ENCODE measurements at regions not wholly inside any gene's neighbourhood (a gene's known extent, or its start where the extent isn't known, plus 50 kb on each side); places are given as distances from the start of the nearest gene placed in this dataset.

DNA sequence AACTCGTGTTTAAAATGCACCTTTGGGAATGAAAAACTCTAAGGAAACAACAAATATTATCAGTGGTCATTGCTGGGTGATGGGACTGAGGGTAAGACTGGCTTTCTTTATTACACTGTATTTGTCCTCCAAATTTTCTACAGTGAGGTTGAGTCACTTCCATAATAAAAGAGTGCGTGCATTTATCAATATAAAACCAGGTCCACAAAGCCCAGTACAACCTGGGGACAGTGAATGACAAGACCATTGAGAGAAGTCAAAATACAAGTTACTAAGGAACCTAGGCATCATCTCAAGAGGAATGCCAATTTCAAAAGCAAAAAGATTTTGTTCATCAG lies 76.4 kb downstream of the MAGED4 start:
- Histone ChIP-seq H3K4me2 (ENCODE audit: low read depth, low read length, poor library complexity, severe bottlenecking) (peak overlapping the region; percentile 79), H3K4me1 (ENCODE audit: insufficient read depth, low read length, poor library complexity, severe bottlenecking) (peaks cover 5% of the 10 kb centered on the region), H4K20me1 (ENCODE audit: insufficient read depth, low read length, poor library complexity, severe bottlenecking) (no peaks in the 10 kb centered on the region), H3K36me3 (ENCODE audit: insufficient read depth, low read length) (no peaks in the 10 kb centered on the region), H3K4me3 (ENCODE audit: low read length, poor library complexity, severe bottlenecking) (peak overlapping the region; percentile 78), H3K9me2 (replicated peaks; ENCODE audit: low read depth, low read length) (no peaks in the 10 kb centered on the region), H3F3A (ENCODE audit: low read depth) (no peaks in the 10 kb centered on the region), H3K27me3 (ENCODE audit: insufficient read depth, low read length, poor library complexity, severe bottlenecking) (no peaks in the 10 kb centered on the region), H3K79me2 (ENCODE audit: insufficient read depth, low read length) (no peaks in the 10 kb centered on the region), H3K9ac (ENCODE audit: low read depth, low read length, poor library complexity, severe bottlenecking) (peak overlapping the region; percentile 63), H3K9me3 (ENCODE audit: insufficient read depth, low read depth, low read length) (no peaks in the 10 kb centered on the region), H2AFZ (ENCODE audit: low read length) (peak overlapping the region; percentile 94)
- no peak for TF ChIP-seq EZH2phosphoT487 (IDR thresholded peaks at IDR 0.05; ENCODE audit: borderline replicate concordance)
- TF ChIP-seq, protein P1, sequence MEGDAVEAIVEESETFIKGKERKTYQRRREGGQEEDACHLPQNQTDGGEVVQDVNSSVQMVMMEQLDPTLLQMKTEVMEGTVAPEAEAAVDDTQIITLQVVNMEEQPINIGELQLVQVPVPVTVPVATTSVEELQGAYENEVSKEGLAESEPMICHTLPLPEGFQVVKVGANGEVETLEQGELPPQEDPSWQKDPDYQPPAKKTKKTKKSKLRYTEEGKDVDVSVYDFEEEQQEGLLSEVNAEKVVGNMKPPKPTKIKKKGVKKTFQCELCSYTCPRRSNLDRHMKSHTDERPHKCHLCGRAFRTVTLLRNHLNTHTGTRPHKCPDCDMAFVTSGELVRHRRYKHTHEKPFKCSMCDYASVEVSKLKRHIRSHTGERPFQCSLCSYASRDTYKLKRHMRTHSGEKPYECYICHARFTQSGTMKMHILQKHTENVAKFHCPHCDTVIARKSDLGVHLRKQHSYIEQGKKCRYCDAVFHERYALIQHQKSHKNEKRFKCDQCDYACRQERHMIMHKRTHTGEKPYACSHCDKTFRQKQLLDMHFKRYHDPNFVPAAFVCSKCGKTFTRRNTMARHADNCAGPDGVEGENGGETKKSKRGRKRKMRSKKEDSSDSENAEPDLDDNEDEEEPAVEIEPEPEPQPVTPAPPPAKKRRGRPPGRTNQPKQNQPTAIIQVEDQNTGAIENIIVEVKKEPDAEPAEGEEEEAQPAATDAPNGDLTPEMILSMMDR (conservative IDR thresholded peaks at IDR 0.05; ENCODE audit: low read length), result no peak

DNA sequence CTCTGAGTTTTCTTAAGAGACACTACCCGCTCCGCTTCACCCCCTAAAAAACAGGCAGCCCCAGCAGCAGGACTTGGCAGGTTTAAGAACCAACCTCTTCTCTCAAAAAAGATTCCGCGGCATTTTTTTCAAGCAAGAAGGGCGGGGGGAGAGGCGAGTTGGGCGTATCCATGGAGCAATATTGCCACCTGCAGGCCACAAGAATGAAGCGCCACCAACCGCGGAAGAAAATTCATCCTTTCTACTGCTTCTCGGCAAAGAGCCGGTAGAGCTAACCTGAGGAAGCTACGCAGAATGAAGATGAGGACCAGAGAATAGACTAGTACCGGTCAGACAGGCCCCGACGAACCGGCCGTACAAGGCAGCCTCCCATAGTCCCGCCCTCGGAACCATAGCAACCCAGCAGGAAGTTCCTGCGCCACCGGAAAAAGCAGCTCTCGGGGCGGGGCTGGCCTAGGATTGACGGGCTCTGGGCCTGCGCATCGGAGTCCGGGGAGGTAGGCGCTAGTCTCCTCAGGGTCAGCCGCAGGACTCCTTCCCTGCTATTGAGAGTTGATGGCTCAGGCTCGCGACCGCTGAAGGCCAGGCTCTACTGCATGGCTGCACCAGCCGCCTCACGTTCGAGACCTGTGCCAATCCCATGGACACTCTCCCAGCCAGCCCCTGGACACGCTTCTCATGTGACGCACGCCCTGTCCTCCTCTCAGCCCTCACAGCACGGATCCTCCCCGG lies 76.9 kb downstream of the MAGED4 start:
- Histone ChIP-seq H2AFZ (ENCODE audit: low read length) (peak overlapping the region; percentile 94), H3K9me2 (replicated peaks; ENCODE audit: low read depth, low read length) (no peaks in the 10 kb centered on the region)
- TF ChIP-seq EZH2phosphoT487 (IDR thresholded peaks at IDR 0.05; ENCODE audit: borderline replicate concordance), result no peak
- TF ChIP-seq, protein P1 (conservative IDR thresholded peaks at IDR 0.05; ENCODE audit: low read length), result peak; percentile 79

DNA sequence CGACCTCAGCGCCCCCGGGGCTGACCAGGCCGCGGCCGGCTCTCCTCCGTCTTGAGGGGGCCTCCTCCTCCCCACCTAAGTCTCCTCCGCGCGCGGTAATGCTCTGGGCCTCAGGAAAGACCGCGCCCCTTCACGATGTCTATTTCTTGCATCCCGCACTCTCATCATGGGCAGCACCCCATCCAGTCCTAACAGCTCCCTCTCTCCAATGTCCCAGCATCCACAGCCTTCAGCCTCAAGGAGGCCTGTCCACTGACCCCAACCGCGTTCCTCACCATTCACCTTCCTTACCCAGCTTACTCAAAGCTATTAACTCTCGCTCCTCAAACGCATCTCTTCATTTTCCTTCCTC lies 77.5 kb downstream of the MAGED4 start:
- peak overlapping the region; percentile 79 for H3K4me2 ChIP-seq (ENCODE audit: low read depth, low read length, poor library complexity, severe bottlenecking)
- peak overlapping the region; percentile 63 for H3K9ac ChIP-seq (ENCODE audit: low read depth, low read length, poor library complexity, severe bottlenecking)
- H2AFZ ChIP-seq (ENCODE audit: low read length), result peak overlapping the region; percentile 94; the same call in 1 of the 2 replicates
- H3K9me2 ChIP-seq (replicated peaks; ENCODE audit: low read depth, low read length), result no peaks in the 10 kb centered on the region
- no peaks in the 10 kb centered on the region for H3K36me3 ChIP-seq (ENCODE audit: insufficient read depth, low read length)
- H3K4me1 ChIP-seq (ENCODE audit: insufficient read depth, low read length, poor library complexity, severe bottlenecking), result peaks cover 5% of the 10 kb centered on the region
- no peaks in the 10 kb centered on the region for H3F3A ChIP-seq (ENCODE audit: low read depth)
- H3K27me3 ChIP-seq (ENCODE audit: insufficient read depth, low read length, poor library complexity, severe bottlenecking), result no peaks in the 10 kb centered on the region
- H3K9me3 ChIP-seq (ENCODE audit: insufficient read depth, low read depth, low read length), result no peaks in the 10 kb centered on the region
- no peak for TF ChIP-seq EZH2phosphoT487 (IDR thresholded peaks at IDR 0.05; ENCODE audit: borderline replicate concordance)
- TF ChIP-seq, protein P1 (conservative IDR thresholded peaks at IDR 0.05; ENCODE audit: low read length), result no peak
- H3K4me3 ChIP-seq (ENCODE audit: low read length, poor library complexity, severe bottlenecking), result peak overlapping the region; percentile 78
- no peaks in the 10 kb centered on the region for H3K79me2 ChIP-seq (ENCODE audit: insufficient read depth, low read length)
- H4K20me1 ChIP-seq (ENCODE audit: insufficient read depth, low read length, poor library complexity, severe bottlenecking), result no peaks in the 10 kb centered on the region

More for the DNA sequence above, 76.9 kb downstream of the MAGED4 start:
- peak overlapping the region; percentile 78 for H3K4me3 ChIP-seq (ENCODE audit: low read length, poor library complexity, severe bottlenecking)
- H3K9me3 ChIP-seq (ENCODE audit: insufficient read depth, low read depth, low read length), result no peaks in the 10 kb centered on the region
- no peaks in the 10 kb centered on the region for H3K79me2 ChIP-seq (ENCODE audit: insufficient read depth, low read length)
- no peaks in the 10 kb centered on the region for H3K36me3 ChIP-seq (ENCODE audit: insufficient read depth, low read length)
- peaks cover 5% of the 10 kb centered on the region for H3K4me1 ChIP-seq (ENCODE audit: insufficient read depth, low read length, poor library complexity, severe bottlenecking)
- H3K4me2 ChIP-seq (ENCODE audit: low read depth, low read length, poor library complexity, severe bottlenecking), result peak overlapping the region; percentile 79
- peak overlapping the region; percentile 63 for H3K9ac ChIP-seq (ENCODE audit: low read depth, low read length, poor library complexity, severe bottlenecking)
- H3K27me3 ChIP-seq (ENCODE audit: insufficient read depth, low read length, poor library complexity, severe bottlenecking), result no peaks in the 10 kb centered on the region
- no peaks in the 10 kb centered on the region for H3F3A ChIP-seq (ENCODE audit: low read depth)
- no peaks in the 10 kb centered on the region for H4K20me1 ChIP-seq (ENCODE audit: insufficient read depth, low read length, poor library complexity, severe bottlenecking)

Measured in Loucy (cell line).